OCI-LY3 (cell line): ENCODE measurements at regions not wholly inside any gene's neighbourhood (a gene's known extent, or its start where the extent isn't known, plus 50 kb on each side); places are given as distances from the start of the nearest gene placed in this dataset.

Experiments
- H2AFZ ChIP-seq: fragments of 200-600, 300-600 bp; shearing (Covaris generic); 2 replicates; pipeline ENCODE4 v1.6.0; 2014; ENCODE audit warnings: antibody characterized with exemption, low read depth, low read length
- H3K27ac ChIP-seq: fragments of 200-600, 300-600 bp; sonication (generic); 2 replicates; pipeline ENCODE4 v1.5.1; 2014; ENCODE audit warnings: mild to moderate bottlenecking, low read length, moderate library complexity, mixed read lengths
- H3K27me3 ChIP-seq: fragments of 200-600, 300-600 bp; sonication (generic); 2 replicates; pipeline ENCODE4 v1.6.1; 2014; ENCODE audit warnings: low read depth, low read length, mixed read lengths
- H3K36me3 ChIP-seq: fragments of 200-600, 300-600 bp; sonication (generic); replicated peaks from 2 replicates; pipeline ENCODE3; 2014; ENCODE audit warnings: low read depth, low read length, mixed read lengths
- H3K4me1 ChIP-seq: fragments of 300-600, 200-600 bp; sonication (generic); 2 replicates; pipeline ENCODE4 v1.6.1; 2014; ENCODE audit warnings: low read length, mixed read lengths
- H3K4me2 ChIP-seq: fragments of 200-600, 300-600 bp; sonication (generic); 2 replicates; pipeline ENCODE4 v1.6.1; 2014; ENCODE audit warnings: low read length, mixed read lengths
- H3K4me3 ChIP-seq: fragments of 300-600, 200-600 bp; sonication (generic); 2 replicates; pipeline ENCODE4 v1.5.1; 2014; ENCODE audit warnings: antibody characterized with exemption, mild to moderate bottlenecking, low read length, moderate library complexity
- H3K79me2 ChIP-seq: fragments of 300-600, 200-600 bp; shearing (Covaris generic); 2 replicates; pipeline ENCODE4 v1.6.1; 2014; ENCODE audit warnings: mild to moderate bottlenecking, low read length, mixed read lengths
- H3K9ac ChIP-seq: fragments of 300-600, 200-600 bp; shearing (Covaris generic); 2 replicates; pipeline ENCODE4 v1.6.0; 2014; ENCODE audit warnings: mild to moderate bottlenecking, low read length, moderate library complexity
- H3K9me3 ChIP-seq: fragments of 200-600, 300-600 bp; shearing (Covaris generic); 2 replicates; pipeline ENCODE4 v1.6.1; 2014; ENCODE audit warnings: low read length, mixed read lengths; ENCODE audit not compliant: insufficient read depth
- H4K20me1 ChIP-seq: fragments of 200-600, 300-600 bp; sonication (generic); 2 replicates; pipeline ENCODE4 v1.6.1; 2016; ENCODE audit warnings: low read length, mixed read lengths; ENCODE audit not compliant: insufficient read depth
- CTCF ChIP-seq: fragments of 200-600, 300-600 bp; sonication (generic); IDR thresholded peaks from 2 replicates; pipeline ENCODE4 v1.5.1; 2014; ENCODE audit warnings: antibody characterized with exemption, low read length, low read depth
- EZH2phosphoT487 ChIP-seq: fragments of 200-600 bp; shearing (Covaris generic); IDR thresholded peaks from 2 replicates; pipeline ENCODE4 v1.6.1; 2018; ENCODE audit warnings: antibody characterized with exemption, mixed run types, low read depth

GRCh38 chr2:209095432-209095831 is 328.4 kb upstream of the MAP2 start:
- Histone ChIP-seq H4K20me1 (no peaks in the 10 kb centered on the region), H3K27me3 (no peaks in the 10 kb centered on the region), H2AFZ (no peak overlapping the region), H3K4me1 (no peaks in the 10 kb centered on the region), H3K27ac (no peak overlapping the region), H3K4me2 (no peak overlapping the region), H3K4me3 (no peak overlapping the region), H3K9me3 (no peaks in the 10 kb centered on the region), H3K9ac (no peak overlapping the region), H3K79me2 (no peaks in the 10 kb centered on the region), H3K36me3 (no peaks in the 10 kb centered on the region)
- TF ChIP-seq CTCF (no peak), EZH2phosphoT487 (no peak)

DNA sequence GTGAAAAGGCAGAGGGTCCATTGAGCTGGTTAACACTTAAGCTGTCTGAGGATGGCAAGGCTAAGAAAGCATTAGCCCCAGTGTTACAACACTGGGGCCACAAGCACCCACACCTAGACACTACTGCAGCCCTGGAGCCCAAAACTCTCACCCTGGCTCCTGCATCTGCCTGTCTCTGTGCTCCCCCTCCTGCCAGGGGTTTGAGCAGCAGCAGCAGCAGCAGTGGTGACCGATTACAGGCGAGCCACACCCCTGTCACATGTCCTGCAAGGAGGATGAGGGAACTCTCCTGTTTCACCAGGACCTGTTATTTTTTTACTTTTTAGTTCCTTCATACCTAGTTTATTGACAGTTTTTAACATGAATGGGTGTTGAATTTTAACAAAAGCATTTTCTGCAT is 326.7 kb upstream of the MAP2 start:
- H3K27me3 ChIP-seq = no peaks in the 10 kb centered on the region
- H2AFZ ChIP-seq = no peak overlapping the region
- H3K9ac ChIP-seq = no peak overlapping the region
- no peaks in the 10 kb centered on the region for H4K20me1 ChIP-seq
- H3K4me3 ChIP-seq = no peak overlapping the region
- H3K27ac ChIP-seq = no peak overlapping the region
- H3K36me3 ChIP-seq = no peaks in the 10 kb centered on the region
- H3K4me2 ChIP-seq = no peak overlapping the region
- H3K4me1 ChIP-seq = no peaks in the 10 kb centered on the region
- TF ChIP-seq CTCF = no peak
- no peak for TF ChIP-seq EZH2phosphoT487
- no peaks in the 10 kb centered on the region for H3K9me3 ChIP-seq
- H3K79me2 ChIP-seq = no peaks in the 10 kb centered on the region

DNA sequence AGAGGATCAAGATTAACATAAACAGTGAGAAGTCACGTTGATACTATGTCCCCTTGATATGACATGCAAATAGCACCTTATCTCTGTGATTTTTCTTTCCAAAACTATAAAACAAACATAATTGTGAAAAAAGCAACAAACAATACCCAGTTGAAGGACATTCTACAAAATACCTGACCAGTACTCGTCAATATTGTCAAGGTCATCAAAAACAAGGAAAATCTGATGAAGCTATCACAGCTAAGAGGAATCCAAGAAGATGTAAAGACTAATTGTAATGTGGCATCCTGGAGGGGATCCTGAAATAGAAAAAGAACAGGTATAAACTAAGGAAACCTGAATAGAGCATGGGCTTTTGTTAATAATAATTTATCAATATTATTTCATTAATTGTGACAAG is 321.5 kb upstream of the MAP2 start:
- no peak overlapping the region for H3K27ac ChIP-seq
- H2AFZ ChIP-seq = no peak overlapping the region
- H3K79me2 ChIP-seq = no peaks in the 10 kb centered on the region
- H3K4me3 ChIP-seq = no peak overlapping the region
- H3K4me1 ChIP-seq = no peaks in the 10 kb centered on the region
- no peaks in the 10 kb centered on the region for H4K20me1 ChIP-seq
- no peak for TF ChIP-seq CTCF
- TF ChIP-seq EZH2phosphoT487 = no peak
- no peaks in the 10 kb centered on the region for H3K36me3 ChIP-seq
- no peaks in the 10 kb centered on the region for H3K9me3 ChIP-seq
- H3K27me3 ChIP-seq = no peaks in the 10 kb centered on the region
- H3K9ac ChIP-seq = no peak overlapping the region
- no peak overlapping the region for H3K4me2 ChIP-seq

- Histone ChIP-seq H3K36me3 (no peaks in the 10 kb centered on the region), H2AFZ (no peak overlapping the region), H3K4me2 (no peak overlapping the region), H3K9ac (no peak overlapping the region), H3K4me1 (peaks cover 21% of the 10 kb centered on the region), H3K4me3 (no peak overlapping the region), H3K79me2 (no peaks in the 10 kb centered on the region), H3K27ac (no peak overlapping the region), H3K27me3 (no peaks in the 10 kb centered on the region), H4K20me1 (no peaks in the 10 kb centered on the region), H3K9me3 (no peaks in the 10 kb centered on the region)
- TF ChIP-seq CTCF (no peak), EZH2phosphoT487 (no peak)
Observed at GRCh38 chr2:209113026-209113425, 310.8 kb upstream of the MAP2 start.
